ENCODE measurements at regions not wholly inside any gene's neighbourhood (a gene's known extent, or its start where the extent isn't known, plus 50 kb on each side); places are given as distances from the start of the nearest gene placed in this dataset.

DNA sequence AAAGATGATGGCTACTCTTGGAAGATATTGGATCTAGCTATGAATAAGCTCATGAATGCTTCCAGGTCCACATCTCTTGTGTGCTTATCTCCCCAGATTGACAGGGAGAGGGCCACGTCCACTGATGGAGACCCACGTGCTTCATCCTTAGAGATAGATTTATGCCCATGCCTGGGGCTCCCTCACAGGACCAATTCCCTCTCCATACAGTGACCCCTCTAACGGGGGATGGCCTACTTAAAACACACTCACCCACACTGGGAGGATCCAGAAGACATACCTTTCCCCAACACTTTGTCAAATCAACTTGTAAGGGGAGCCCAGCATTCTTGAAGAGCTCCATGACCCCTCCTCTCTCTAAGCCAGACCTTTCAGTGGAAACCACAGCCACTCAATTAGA, 169.7 kb upstream of the CDH5 start:
- no peak for TF ChIP-seq CTCF (IDR thresholded peaks at IDR 0.05)
- no peak for TF ChIP-seq EZH2 (IDR thresholded peaks at IDR 0.05; ENCODE audit: borderline replicate concordance, insufficient read depth, low read depth, low read length, poor library complexity, severe bottlenecking)
